ENCODE measurements at regions not wholly inside any gene's neighbourhood (a gene's known extent, or its start where the extent isn't known, plus 50 kb on each side); places are given as distances from the start of the nearest gene placed in this dataset.

GRCh38 chr12:116442304-116442703 lies 116.9 kb upstream of the MAP1LC3B2 start:
- H3K4me1 ChIP-seq, result no peaks in the 10 kb centered on the region
- no peak overlapping the region for H3K4me3 ChIP-seq
- H3K9me3 ChIP-seq, result no peaks in the 10 kb centered on the region
- no peak for TF ChIP-seq CTCF (IDR thresholded peaks at IDR 0.05)
- H3K27me3 ChIP-seq, result no peaks in the 10 kb centered on the region
- no peak for DNase-seq
- intact Hi-C loops (cut with DNase I), result no loop called here
- H3K27ac ChIP-seq, result no peak overlapping the region
- no peaks in the 10 kb centered on the region for H3K36me3 ChIP-seq
- ATAC-seq, result no peak

- DNase-seq, result no peak
- Histone ChIP-seq H3K36me3 (no peaks in the 10 kb centered on the region), H3K4me1 (no peaks in the 10 kb centered on the region), H3K9me3 (no peaks in the 10 kb centered on the region), H3K4me3 (no peak overlapping the region), H3K27me3 (no peaks in the 10 kb centered on the region), H3K27ac (no peak overlapping the region)
- no peak for TF ChIP-seq CTCF (IDR thresholded peaks at IDR 0.05)
- no peak for ATAC-seq
- intact Hi-C loops (cut with DNase I), result no loop called here
Measured at GRCh38 chr12:116442946-116443345, 116.2 kb upstream of the MAP1LC3B2 start.

GRCh38 chr12:116443821-116444589 lies 115.2 kb upstream of the MAP1LC3B2 start:
- Histone ChIP-seq H3K4me1 (no peaks in the 10 kb centered on the region), H3K27me3 (no peaks in the 10 kb centered on the region), H3K27ac (no peak overlapping the region), H3K4me3 (no peak overlapping the region), H3K36me3 (no peaks in the 10 kb centered on the region), H3K9me3 (no peaks in the 10 kb centered on the region)
- intact Hi-C loops (cut with DNase I), result no loop called here
- TF ChIP-seq CTCF (IDR thresholded peaks at IDR 0.05), result no peak
- ATAC-seq, result no peak
- DNase-seq, result no peak

- TF ChIP-seq CTCF (IDR thresholded peaks at IDR 0.05), result no peak
- no peak for DNase-seq
- intact Hi-C loops (cut with DNase I), result no loop called here
- Histone ChIP-seq H3K4me1 (no peaks in the 10 kb centered on the region), H3K36me3 (no peaks in the 10 kb centered on the region), H3K4me3 (no peak overlapping the region), H3K9me3 (no peaks in the 10 kb centered on the region), H3K27ac (no peak overlapping the region), H3K27me3 (no peaks in the 10 kb centered on the region)
- ATAC-seq, result no peak
Measured at GRCh38 chr12:116444590-116444943, 114.6 kb upstream of the MAP1LC3B2 start.

- Histone ChIP-seq H3K4me1 (no peaks in the 10 kb centered on the region), H3K4me3 (no peak overlapping the region), H3K27me3 (no peaks in the 10 kb centered on the region), H3K9me3 (no peaks in the 10 kb centered on the region), H3K36me3 (no peaks in the 10 kb centered on the region), H3K27ac (no peak overlapping the region)
- intact Hi-C loops (cut with DNase I), result no loop called here
- DNase-seq (no peak), ATAC-seq (no peak)
- TF ChIP-seq CTCF (IDR thresholded peaks at IDR 0.05), result no peak
Measured at GRCh38 chr12:116448165-116448739, 110.9 kb upstream of the MAP1LC3B2 start.
